DND-41 (cell line): ENCODE measurements at regions not wholly inside any gene's neighbourhood (a gene's known extent, or its start where the extent isn't known, plus 50 kb on each side); places are given as distances from the start of the nearest gene placed in this dataset.
"Not testable (repeated sequence)": the region's sequence is repeated elsewhere in the genome, so short reads cannot be mapped to it uniquely, and the experiment has no call there.

Experiments
- ATAC-seq: fragments of 200-7000 bp; cut with Tn5 transposase; 3 replicates; pipeline ENCODE4 v1.9.1; 2021; ENCODE audit warnings: low read depth; ENCODE audit not compliant: insufficient read depth
- DNase-seq: peaks from one replicate; pipeline ENCODE4 v3.0.0-alpha.2; 2020
- H2AFZ ChIP-seq: 2 replicates; pipeline ENCODE4 v1.6.0; 2012; ENCODE audit warnings: low read depth, low read length
- H3K27ac ChIP-seq: 2 replicates; pipeline ENCODE4 v1.5.1; 2012; ENCODE audit warnings: low read length, inconsistent platforms
- H3K27me3 ChIP-seq: fragments of 200-600 bp; sonication (generic); 2 replicates; pipeline ENCODE4 v1.6.0; 2012; ENCODE audit warnings: low read length, mild to moderate bottlenecking, inconsistent platforms; ENCODE audit not compliant: insufficient read depth, poor library complexity
- H3K36me3 ChIP-seq: 2 replicates; pipeline ENCODE4 v1.5.1; 2012; ENCODE audit warnings: low read length, inconsistent platforms; ENCODE audit not compliant: insufficient read depth
- H3K4me1 ChIP-seq: 2 replicates; pipeline ENCODE4 v1.5.1; 2012; ENCODE audit warnings: mild to moderate bottlenecking, low read length; ENCODE audit not compliant: insufficient read depth
- H3K4me2 ChIP-seq: 2 replicates; pipeline ENCODE4 v1.6.0; 2012; ENCODE audit warnings: mild to moderate bottlenecking, moderate library complexity, low read length, inconsistent platforms; ENCODE audit not compliant: insufficient read depth
- H3K4me3 ChIP-seq, 2 experiments: fragments of 200-600 bp in 1 of 2; shearing (Covaris generic) in 1 of 2; 2 replicates each; pipeline ENCODE4 v1.5.1; 2012 to 2016; ENCODE audit warnings: inconsistent platforms in 2 of 2, low read length in 2 of 2, mild to moderate bottlenecking in 2 of 2, low read depth in 1 of 2, moderate library complexity in 1 of 2
- H3K79me2 ChIP-seq: 2 replicates; pipeline ENCODE4 v1.6.0; 2012; ENCODE audit warnings: low read length, inconsistent platforms; ENCODE audit not compliant: insufficient read depth
- H3K9ac ChIP-seq: 2 replicates; pipeline ENCODE4 v1.6.0; 2012; ENCODE audit warnings: low read depth, mild to moderate bottlenecking, inconsistent platforms, low read length, moderate library complexity
- H3K9me3 ChIP-seq: 2 replicates; pipeline ENCODE4 v1.5.1; 2012; ENCODE audit warnings: low read length, moderate library complexity, mild to moderate bottlenecking, inconsistent platforms; ENCODE audit not compliant: insufficient read depth, severe bottlenecking
- H4K20me1 ChIP-seq: 2 replicates; pipeline ENCODE4 v1.6.0; 2012; ENCODE audit warnings: low read length; ENCODE audit not compliant: insufficient read depth
- EZH2 ChIP-seq: IDR thresholded peaks from 3 replicates; pipeline ENCODE4 v1.6.1; 2012; ENCODE audit warnings: borderline replicate concordance, low read depth, mild to moderate bottlenecking, moderate library complexity, low read length, inconsistent platforms; ENCODE audit not compliant: severe bottlenecking
- TF ChIP-seq, protein P1 (sequence below): IDR thresholded peaks from 2 replicates; pipeline ENCODE4 v1.5.1; 2012; ENCODE audit warnings: borderline replicate concordance, low read length, moderate library complexity, mild to moderate bottlenecking; ENCODE audit not compliant: poor library complexity, severe bottlenecking; ENCODE audit errors: extremely low read depth

DNA sequence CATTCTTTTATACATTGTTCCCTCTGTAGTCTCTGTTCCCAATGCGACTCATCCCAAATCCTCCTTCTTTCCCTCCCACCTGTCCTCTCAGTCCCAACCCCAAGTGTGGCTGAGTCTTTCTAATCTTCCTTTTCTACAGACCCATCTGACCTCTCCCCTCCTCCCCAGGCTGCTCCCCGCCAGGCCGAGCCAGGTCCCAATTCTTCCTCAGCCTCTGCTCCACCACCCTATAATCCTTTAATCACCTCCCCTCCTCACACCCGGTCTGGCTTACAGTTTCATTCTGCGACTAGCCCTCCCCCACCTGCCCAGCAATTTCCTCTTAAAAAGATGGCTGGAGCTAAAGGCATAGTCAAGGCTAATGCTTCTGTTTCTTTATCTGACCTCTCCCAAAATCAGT is 130.6 kb downstream of the RAB38 start:
- not testable (repeated sequence) for DNase-seq, ATAC-seq, H3K27ac ChIP-seq, H2AFZ ChIP-seq, H3K79me2 ChIP-seq, H3K36me3 ChIP-seq, H4K20me1 ChIP-seq, H3K4me1 ChIP-seq, H3K4me2 ChIP-seq, H3K9ac ChIP-seq, H3K9me3 ChIP-seq, H3K4me3 ChIP-seq
- peaks cover 10% of the 10 kb centered on the region for H3K27me3 ChIP-seq

DNA sequence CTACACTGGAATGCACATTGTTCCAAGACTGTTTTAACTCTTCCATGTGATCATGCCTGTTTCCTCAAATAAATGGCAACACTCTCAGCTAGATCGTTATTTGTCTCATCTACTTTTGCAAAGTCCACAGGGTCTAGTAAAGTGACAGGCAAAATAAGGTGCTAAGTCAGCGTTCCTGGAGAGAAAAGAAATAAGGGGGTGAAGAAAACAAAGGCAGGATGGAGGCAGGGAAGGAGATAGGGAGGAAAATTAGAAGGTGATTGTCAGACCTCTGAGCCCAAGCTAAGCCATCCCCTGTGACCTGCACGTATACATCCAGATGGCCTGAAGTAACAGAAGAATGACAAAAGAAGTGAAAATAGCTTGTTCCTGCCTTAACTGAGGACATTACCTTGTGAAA is 132.1 kb downstream of the RAB38 start:
- Histone ChIP-seq H3K27ac (no peak overlapping the region), H3K36me3 (no peaks in the 10 kb centered on the region), H2AFZ (no peak overlapping the region), H3K27me3 (peaks cover 10% of the 10 kb centered on the region), H3K9ac (no peak overlapping the region), H3K79me2 (no peaks in the 10 kb centered on the region), H4K20me1 (no peaks in the 10 kb centered on the region), H3K4me3 (no peak overlapping the region), H3K4me1 (no peaks in the 10 kb centered on the region), H3K9me3 (no peaks in the 10 kb centered on the region), H3K4me2 (no peak overlapping the region)
- TF ChIP-seq, protein P1, sequence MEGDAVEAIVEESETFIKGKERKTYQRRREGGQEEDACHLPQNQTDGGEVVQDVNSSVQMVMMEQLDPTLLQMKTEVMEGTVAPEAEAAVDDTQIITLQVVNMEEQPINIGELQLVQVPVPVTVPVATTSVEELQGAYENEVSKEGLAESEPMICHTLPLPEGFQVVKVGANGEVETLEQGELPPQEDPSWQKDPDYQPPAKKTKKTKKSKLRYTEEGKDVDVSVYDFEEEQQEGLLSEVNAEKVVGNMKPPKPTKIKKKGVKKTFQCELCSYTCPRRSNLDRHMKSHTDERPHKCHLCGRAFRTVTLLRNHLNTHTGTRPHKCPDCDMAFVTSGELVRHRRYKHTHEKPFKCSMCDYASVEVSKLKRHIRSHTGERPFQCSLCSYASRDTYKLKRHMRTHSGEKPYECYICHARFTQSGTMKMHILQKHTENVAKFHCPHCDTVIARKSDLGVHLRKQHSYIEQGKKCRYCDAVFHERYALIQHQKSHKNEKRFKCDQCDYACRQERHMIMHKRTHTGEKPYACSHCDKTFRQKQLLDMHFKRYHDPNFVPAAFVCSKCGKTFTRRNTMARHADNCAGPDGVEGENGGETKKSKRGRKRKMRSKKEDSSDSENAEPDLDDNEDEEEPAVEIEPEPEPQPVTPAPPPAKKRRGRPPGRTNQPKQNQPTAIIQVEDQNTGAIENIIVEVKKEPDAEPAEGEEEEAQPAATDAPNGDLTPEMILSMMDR: no peak
- TF ChIP-seq EZH2: no peak
- DNase-seq: no peak
- no peak for ATAC-seq

DNA sequence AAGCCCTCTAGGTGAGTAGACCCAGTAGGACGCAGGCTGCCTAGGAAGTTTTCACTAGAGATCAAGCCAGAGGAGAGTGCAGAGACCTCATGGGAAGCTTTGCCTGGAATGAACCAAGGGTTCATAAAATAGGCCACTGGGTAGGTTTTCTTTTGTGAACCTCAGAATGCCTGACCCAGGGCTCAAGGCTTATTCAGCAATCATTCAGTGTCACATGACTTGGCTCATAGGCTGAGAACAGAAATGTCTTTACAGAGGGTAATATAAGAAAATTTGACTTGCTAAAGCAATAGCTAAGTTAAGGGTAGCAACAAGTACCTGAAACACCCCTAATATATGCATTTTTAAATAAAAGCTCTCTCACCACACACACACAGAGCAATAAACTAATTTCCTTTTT is 132.6 kb downstream of the RAB38 start:
- TF ChIP-seq, protein P1: no peak
- no peak for TF ChIP-seq EZH2
- Histone ChIP-seq H3K9ac (no peak overlapping the region), H4K20me1 (no peaks in the 10 kb centered on the region), H3K27me3 (peaks cover 10% of the 10 kb centered on the region), H2AFZ (no peak overlapping the region), H3K4me1 (no peaks in the 10 kb centered on the region), H3K36me3 (no peaks in the 10 kb centered on the region), H3K27ac (no peak overlapping the region), H3K9me3 (no peaks in the 10 kb centered on the region), H3K4me2 (no peak overlapping the region), H3K4me3 (no peak overlapping the region), H3K79me2 (no peaks in the 10 kb centered on the region)
- ATAC-seq (no peak), DNase-seq (no peak)

DNA sequence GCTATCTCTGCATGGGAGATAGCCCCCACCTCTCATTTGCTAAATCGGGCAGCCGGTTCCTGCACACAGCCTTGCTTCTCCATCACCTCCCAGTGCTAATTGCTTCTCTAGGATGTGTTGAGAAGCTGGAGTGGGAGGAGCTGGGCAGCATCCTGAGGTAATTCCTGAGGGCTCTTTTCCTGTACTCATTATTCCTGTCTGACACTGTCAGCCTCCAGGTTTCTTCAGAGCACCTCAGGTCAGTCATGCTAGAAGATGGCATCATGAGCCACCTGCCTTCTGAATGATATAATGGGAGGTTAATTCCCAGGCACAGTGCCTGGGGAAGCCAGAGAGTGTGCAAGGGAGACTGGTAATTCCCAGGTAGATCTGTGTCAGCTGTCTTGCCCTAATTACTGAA is 133.0 kb downstream of the RAB38 start:
- H3K4me1 ChIP-seq: no peaks in the 10 kb centered on the region
- no peak overlapping the region for H3K9ac ChIP-seq
- H3K36me3 ChIP-seq: no peaks in the 10 kb centered on the region
- DNase-seq: no peak
- H3K4me3 ChIP-seq: no peak overlapping the region
- ATAC-seq: no peak
- no peak overlapping the region for H3K27ac ChIP-seq
- H2AFZ ChIP-seq: no peak overlapping the region
- H3K79me2 ChIP-seq: no peaks in the 10 kb centered on the region
- peaks cover 10% of the 10 kb centered on the region for H3K27me3 ChIP-seq
- TF ChIP-seq, protein P1: no peak
- TF ChIP-seq EZH2: no peak
- H4K20me1 ChIP-seq: no peaks in the 10 kb centered on the region
- no peak overlapping the region for H3K4me2 ChIP-seq
- no peaks in the 10 kb centered on the region for H3K9me3 ChIP-seq
